HG02852 (cell line): ENCODE measurements at regions not wholly inside any gene's neighbourhood (a gene's known extent, or its start where the extent isn't known, plus 50 kb on each side); places are given as distances from the start of the nearest gene placed in this dataset.
"Not testable (repeated sequence)": the region's sequence is repeated elsewhere in the genome, so short reads cannot be mapped to it uniquely, and the experiment has no call there.

Experiments
- ATAC-seq: cut with Tn5 transposase; IDR thresholded peaks from one replicate; pipeline ENCODE4 v1.9.1; 2021; ENCODE audit warnings: mild to moderate bottlenecking, moderate library complexity; ENCODE audit not compliant: unreplicated experiment

DNA sequence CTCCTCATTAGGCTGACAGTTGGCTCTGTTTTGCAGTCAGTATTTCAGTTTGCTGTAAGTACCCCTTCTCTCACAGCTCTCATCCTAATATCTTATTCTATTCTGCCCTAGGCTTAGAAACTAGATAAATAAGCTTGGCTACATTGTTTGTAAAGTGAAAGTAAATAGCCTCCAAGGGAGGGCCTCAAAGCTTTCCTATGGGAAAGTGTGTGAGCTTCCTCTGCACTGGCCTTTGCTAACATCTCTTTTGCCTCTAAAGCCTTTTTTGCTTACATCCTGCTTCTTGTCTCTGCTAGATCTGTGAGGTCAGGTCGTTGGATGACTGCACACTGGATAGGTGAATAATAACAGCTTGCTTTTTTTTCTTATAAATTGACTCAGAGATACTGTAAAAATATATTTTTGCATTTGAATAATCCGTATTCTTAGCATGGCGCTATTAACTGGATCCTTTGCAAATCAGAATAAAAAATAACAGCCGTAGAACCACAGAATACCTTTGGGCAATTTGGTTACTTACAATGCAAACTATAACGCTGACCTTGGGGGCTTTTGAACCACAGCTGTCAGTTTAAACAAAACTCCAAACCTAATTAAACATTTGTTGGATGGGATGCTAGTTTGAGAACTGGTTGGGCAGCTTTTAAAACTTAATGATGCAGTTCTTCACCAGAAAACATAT lies 55.1 kb downstream of the TTC6 start:
- no peak for ATAC-seq

GRCh38 chr14:37652042-37652441 lies 56.6 kb downstream of the TTC6 start:
- no peak for ATAC-seq

- ATAC-seq: no peak
These were observed 60.0 kb downstream of the TTC6 start for GRCh38 chr14:37655418-37655817.

DNA sequence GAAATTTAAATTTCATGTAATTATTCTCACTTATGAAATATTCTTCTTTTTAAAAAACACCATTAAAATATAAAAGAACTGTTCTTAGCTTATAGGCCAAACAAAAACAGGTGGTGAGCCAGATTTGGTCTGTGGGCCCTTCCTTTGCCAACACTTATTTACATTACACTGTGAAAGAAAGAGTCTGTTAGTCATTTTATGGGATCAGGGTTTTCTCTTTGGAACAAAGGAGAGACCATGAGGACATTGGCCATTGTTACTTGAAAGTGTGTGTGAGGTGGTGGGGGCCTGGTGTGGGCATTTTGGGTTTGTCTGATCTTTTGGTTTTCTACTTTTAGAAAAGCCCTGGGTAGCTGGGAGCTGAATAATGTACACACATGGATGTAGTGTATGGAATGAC lies 62.7 kb downstream of the TTC6 start:
- ATAC-seq: no peak

GRCh38 chr14:37663498-37663897 lies 68.1 kb downstream of the TTC6 start:
- no peak for ATAC-seq

DNA sequence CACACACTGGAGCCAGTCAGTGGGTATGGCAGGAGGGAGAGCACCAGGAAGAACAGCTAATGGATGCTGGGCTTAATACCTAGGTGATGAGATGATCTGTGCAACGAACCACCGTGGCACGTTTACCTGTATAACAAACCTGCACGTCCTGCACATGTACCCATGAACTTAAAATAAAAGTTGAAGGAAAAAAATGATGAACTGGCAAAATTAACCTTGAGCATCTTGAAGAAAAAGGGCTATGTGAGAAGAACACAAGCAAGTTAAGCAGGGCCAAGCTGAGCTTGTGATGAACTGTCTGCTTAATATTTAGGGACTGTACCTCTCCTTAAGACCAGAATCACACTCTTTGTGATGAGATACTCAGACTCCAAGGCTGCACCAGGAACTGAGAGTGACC lies 70.0 kb downstream of the TTC6 start:
- ATAC-seq: no peak

DNA sequence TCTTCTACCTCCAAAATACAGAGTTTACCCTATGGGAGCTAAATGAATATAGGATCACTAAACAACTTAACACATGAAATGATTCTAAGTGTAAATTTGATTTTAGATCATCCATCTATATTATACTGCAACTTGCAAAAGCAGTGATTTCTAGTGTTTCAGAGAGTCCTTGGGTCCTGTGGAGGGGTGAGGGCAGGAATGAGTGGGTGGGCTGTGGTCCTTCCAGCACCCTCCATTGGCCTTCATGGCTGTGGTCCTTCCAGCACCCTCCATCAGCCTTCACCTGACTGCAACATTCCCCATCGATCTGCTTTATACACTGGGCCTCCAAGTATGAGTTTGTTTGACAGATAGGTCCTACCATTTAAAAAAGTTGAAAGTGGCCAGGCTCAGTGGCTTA lies 70.5 kb downstream of the TTC6 start:
- no peak for ATAC-seq

- no peak for ATAC-seq
These were observed 73.2 kb downstream of the TTC6 start for GRCh38 chr14:37668646-37669045.

- no peak for ATAC-seq
These were observed 73.8 kb downstream of the TTC6 start for GRCh38 chr14:37669242-37669641.

DNA sequence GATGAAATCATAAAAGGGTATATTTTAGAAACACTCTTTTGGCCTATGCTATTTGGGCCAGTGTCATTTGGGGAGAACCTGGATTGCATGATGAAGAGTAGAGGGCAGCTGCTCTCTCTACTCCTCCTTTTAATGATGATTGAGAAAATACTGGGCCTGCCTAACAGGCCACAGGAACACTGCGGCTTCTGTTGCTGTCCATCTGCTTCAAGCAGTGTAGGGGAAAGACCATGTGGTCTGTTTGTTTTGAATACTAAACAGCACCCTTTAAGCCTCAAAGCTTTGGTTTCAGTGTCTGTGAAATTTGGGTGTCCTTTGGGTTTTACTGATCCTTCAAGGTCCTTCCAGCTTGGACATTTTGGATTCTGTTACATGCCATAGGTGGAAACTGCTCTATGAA lies 78.0 kb downstream of the TTC6 start:
- ATAC-seq: no peak

DNA sequence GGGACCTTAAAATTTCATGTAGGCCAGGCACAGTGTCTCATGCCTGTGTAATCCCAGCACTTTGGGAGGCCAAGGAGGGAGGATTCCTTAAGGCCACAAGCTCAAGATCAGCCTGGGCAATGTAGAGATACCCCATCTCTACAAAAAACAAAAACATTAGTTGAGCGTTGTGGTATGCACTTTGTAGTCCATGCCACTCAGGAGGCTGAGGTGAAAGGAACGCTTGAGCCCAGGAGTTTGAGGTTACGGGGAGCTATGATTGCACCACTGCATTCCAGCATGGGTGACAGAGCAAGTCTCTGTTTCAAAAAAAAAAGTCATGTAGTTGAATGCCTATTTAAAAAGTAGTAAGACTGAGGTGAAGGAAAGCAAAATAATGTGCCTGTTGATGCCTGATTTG lies 83.5 kb downstream of the TTC6 start:
- no peak for ATAC-seq

GRCh38 chr14:37681486-37681885 lies 86.1 kb downstream of the TTC6 start:
- no peak for ATAC-seq

DNA sequence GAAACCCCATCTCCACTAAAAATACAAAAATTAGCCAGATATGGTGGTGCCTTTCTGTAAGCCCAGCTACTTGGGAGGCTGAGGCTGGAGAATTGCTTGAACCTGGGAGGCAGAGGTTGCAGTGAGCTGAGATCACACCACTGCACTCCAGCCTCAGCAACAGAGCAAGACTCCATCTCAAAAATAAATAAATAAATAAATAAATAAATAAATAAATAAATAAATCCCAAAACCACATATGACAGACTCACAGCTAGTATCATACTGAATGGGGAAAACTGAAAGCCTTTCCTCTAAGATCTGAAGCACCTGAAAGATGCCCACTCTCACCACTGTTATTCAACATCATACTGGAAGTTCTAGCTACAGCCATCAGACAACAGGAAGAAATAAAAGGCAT lies 97.3 kb downstream of the TTC6 start:
- not testable (repeated sequence) for ATAC-seq

DNA sequence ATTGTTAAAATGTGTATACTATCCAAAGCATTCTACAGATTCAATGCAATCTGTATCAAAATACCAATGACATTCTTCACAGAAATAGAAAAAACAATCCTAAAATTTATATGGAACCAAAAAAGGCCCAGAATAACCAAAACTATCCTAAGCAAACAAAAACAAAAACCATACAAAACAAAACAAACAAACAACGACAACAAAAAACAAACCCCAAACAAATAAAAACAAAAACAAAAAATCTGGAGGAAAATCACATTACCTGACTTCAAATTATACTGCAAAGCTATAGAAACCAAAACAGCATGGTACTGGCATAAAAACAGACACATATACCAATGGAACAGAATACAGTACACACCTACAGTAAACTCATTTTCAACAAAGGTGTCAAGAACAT lies 98.0 kb downstream of the TTC6 start:
- not testable (repeated sequence) for ATAC-seq

GRCh38 chr14:37695866-37696265 lies 100.4 kb downstream of the TTC6 start:
- no peak for ATAC-seq

GRCh38 chr14:37697489-37698121 lies 102.2 kb downstream of the TTC6 start:
- no peak for ATAC-seq

DNA sequence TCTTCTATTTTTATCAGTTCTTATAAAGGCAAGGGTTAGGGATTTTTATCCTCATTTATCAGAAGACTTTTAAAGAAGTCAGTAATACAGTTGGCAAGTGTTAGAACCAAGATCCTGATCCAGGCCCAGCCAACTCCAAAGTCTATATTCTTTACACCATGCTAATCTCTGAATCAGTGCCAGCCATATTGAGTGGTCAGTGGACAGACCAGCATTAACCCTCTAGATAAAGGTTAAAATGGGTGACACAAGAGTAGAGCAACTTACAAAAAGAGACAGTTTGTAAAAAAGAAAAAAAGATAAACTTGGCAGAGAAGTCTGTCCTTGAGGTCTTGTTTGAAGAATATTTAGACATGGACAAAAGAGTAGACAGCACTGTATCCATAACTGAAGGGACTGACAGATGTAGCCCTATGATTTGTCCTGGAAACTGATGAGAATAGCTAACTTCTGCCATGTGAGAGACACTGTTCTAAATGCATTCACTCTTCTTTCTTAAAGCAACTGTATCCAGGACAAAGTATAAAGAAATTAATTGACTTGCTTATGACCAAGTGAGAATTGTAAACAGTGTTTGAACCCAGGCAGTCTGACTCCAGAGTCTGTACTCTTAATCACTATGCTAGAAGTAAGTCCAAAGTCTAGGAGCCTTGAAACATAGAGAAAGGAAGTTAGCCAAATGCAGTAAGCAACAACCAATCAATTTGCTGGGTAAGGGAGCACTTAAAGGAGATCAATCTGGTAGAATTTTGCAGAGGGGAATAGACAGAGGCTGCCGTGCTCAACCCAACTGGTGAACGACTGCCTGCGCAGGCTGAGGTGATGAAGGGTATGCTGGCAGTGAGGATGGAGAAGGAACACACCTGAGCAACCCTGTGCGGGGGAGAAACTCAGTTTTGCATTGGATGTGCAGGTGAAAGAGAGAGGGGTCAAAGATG lies 103.7 kb downstream of the TTC6 start:
- ATAC-seq: no peak

DNA sequence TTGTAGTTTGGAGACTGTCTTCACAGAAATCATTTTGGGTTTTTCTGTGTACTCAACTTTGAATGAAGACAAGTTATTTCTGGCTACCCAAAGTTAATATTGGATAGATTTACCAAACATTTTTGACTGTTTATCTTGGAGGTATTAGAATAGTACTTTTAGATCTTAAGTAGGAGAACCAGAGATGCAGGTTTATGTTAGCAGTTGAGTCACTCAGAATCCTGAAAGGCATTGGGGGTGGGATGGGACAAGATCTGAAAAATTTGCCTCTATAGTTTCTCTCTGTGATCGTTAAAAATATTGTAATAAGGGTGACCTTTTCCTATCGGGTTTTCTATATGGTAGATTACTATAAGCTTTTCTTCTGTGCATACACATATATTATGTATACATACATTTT lies 112.3 kb downstream of the TTC6 start:
- no peak for ATAC-seq

DNA sequence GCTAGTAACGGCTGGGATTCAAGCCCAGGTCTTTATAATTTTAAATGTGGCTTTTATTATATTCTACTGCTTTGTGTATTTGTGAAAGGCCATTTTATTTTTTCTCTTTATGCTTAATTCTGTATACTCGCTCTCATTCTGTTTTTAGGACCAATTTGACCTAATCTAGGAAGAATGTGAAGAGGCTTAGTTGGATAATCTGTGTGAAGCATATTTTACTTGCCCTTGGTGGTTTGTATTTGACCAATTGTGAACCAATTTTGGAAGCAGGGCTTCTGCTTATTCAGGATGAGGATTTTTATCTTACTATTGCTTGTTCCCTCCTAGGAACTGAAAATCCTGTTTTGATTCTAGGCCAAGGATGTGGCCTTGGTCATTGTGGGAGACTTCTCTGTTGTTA lies 113.1 kb downstream of the TTC6 start:
- ATAC-seq: no peak

DNA sequence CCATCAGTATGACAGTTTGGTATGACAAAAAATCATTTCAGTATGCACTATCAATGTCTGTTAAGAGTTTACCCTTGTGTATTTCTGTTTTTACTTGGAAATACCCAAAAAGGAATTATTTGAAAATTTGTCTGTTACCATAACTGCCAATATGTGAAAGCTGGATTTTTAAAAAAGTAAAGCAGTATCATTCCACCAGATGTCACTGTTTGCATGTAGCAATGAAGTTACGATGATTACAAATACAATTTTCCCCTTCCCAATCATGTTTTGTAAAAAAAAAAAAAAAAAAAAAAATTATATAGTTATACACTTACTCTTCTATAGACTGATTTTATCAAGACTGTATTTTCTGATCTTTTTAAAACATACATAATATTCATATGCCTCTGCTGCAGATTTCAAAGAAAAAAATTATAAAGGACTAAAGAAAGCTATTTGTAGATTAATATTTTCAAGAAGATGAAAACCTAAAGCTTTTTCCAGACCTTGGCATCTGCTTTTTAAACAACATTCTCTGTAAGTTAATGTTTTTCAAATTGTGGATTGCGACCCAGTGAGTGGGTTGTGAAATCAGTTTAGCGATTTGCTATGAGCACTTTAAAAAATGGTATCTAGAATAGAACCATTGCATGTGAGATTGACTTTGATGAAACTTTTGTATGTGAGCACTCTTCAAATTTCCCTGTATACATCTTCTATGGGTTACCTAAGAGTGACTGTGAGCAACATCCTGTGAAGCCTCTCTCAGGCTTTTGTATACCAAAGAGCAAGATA lies 114.2 kb downstream of the TTC6 start:
- no peak for ATAC-seq

GRCh38 chr14:37711356-37711830 lies 116.0 kb downstream of the TTC6 start:
- no peak for ATAC-seq
